Subcutaneous abdominal adipose tissue (tissue), 5 donors: ENCODE measurements at regions not wholly inside any gene's neighbourhood (a gene's known extent, or its start where the extent isn't known, plus 50 kb on each side); places are given as distances from the start of the nearest gene placed in this dataset.

Source experiments
- H3K27ac ChIP-seq: one replicate; pipeline ENCODE4 v1.7.0; 2013; ENCODE audit warnings: low read depth, mild to moderate bottlenecking, inconsistent platforms, low read length, moderate library complexity
- H3K27me3 ChIP-seq, 5 donors: one replicate each; pipeline ENCODE4 v1.7.0; 2013; ENCODE audit warnings: low read length in 5 of 5, inconsistent platforms in 1 of 5; ENCODE audit not compliant: control insufficient read depth in 5 of 5, insufficient read depth in 4 of 5
- H3K36me3 ChIP-seq, 5 donors: one replicate each; pipeline ENCODE4 v1.7.0; 2013; ENCODE audit warnings: low read length in 5 of 5; ENCODE audit not compliant: control insufficient read depth in 5 of 5, insufficient read depth in 5 of 5
- H3K4me1 ChIP-seq, 5 donors: one replicate each; pipeline ENCODE4 v1.7.0; 2013; ENCODE audit warnings: low read length in 5 of 5, mild to moderate bottlenecking in 3 of 5, moderate library complexity in 1 of 5; ENCODE audit not compliant: control insufficient read depth in 5 of 5, insufficient read depth in 5 of 5
- H3K4me3 ChIP-seq, 5 donors: one replicate each; pipeline ENCODE4 v1.7.0; 2013; ENCODE audit warnings: low read length in 5 of 5, low read depth in 1 of 5
- H3K9ac ChIP-seq, 5 donors: one replicate each; pipeline ENCODE4 v1.7.0; 2013; ENCODE audit warnings: low read length in 5 of 5, mild to moderate bottlenecking in 4 of 5, moderate library complexity in 3 of 5
- H3K9me3 ChIP-seq, 5 donors: one replicate each; pipeline ENCODE4 v1.7.0; 2013; ENCODE audit warnings: low read length in 5 of 5; ENCODE audit not compliant: control insufficient read depth in 5 of 5
- donor health status: healthy.
- donor health status: healthy.
- donor health status: healthy.
- donor health status: healthy.
- donor health status: healthy.

GRCh38 chr15:79529157-79529785 lies 97.1 kb downstream of the MINAR1 start:
- H3K9ac ChIP-seq = no peak overlapping the region
- H3K4me3 ChIP-seq = no peak overlapping the region
- peaks cover 6 to 13% (median 8%) of the 10 kb centered on the region in 5 donors for H3K27me3 ChIP-seq
- no peaks in the 10 kb centered on the region for H3K4me1 ChIP-seq
- no peaks in the 10 kb centered on the region for H3K36me3 ChIP-seq
- no peaks in the 10 kb centered on the region for H3K9me3 ChIP-seq
- H3K27ac ChIP-seq = no peak overlapping the region

- Histone ChIP-seq H3K27me3 (peaks cover 0 to 6% (median 2%) of the 10 kb centered on the region in 5 donors), H3K4me1 (no peaks in the 10 kb centered on the region), H3K27ac (no peak overlapping the region), H3K9me3 (no peaks in the 10 kb centered on the region), H3K9ac (no peak overlapping the region), H3K36me3 (no peaks in the 10 kb centered on the region), H3K4me3 (no peak overlapping the region)
Measured at GRCh38 chr15:79535536-79535935, 103.4 kb downstream of the MINAR1 start.

GRCh38 chr15:79538527-79538926 lies 106.4 kb downstream of the MINAR1 start:
- Histone ChIP-seq H3K36me3 (no peaks in the 10 kb centered on the region), H3K4me3 (no peak overlapping the region), H3K4me1 (no peaks in the 10 kb centered on the region), H3K9ac (no peak overlapping the region), H3K27ac (no peak overlapping the region), H3K9me3 (no peaks in the 10 kb centered on the region), H3K27me3 (peaks cover 0 to 4% (median 0%) of the 10 kb centered on the region in 5 donors)

GRCh38 chr15:79539401-79539800 lies 107.3 kb downstream of the MINAR1 start:
- no peak overlapping the region for H3K27ac ChIP-seq
- no peaks in the 10 kb centered on the region for H3K36me3 ChIP-seq
- H3K4me1 ChIP-seq = no peaks in the 10 kb centered on the region
- H3K27me3 ChIP-seq = peaks cover 0 to 4% (median 0%) of the 10 kb centered on the region in 5 donors
- H3K9ac ChIP-seq = no peak overlapping the region
- no peaks in the 10 kb centered on the region for H3K9me3 ChIP-seq
- no peak overlapping the region for H3K4me3 ChIP-seq

- Histone ChIP-seq H3K4me1 (no peaks in the 10 kb centered on the region), H3K27ac (no peak overlapping the region), H3K27me3 (peaks cover 0 to 3% (median 0%) of the 10 kb centered on the region in 5 donors)
Measured at GRCh38 chr15:79540551-79540950, 108.4 kb downstream of the MINAR1 start.

GRCh38 chr15:79541196-79541595 lies 109.1 kb downstream of the MINAR1 start:
- Histone ChIP-seq H3K9me3 (no peaks in the 10 kb centered on the region), H3K4me1 (no peaks in the 10 kb centered on the region)

More at GRCh38 chr15:79540551-79540950, 108.4 kb downstream of the MINAR1 start:
- H3K36me3 ChIP-seq = no peaks in the 10 kb centered on the region
- H3K9ac ChIP-seq = no peak overlapping the region
- no peaks in the 10 kb centered on the region for H3K9me3 ChIP-seq
- H3K4me3 ChIP-seq = no peak overlapping the region

GRCh38 chr15:79543097-79543496 lies 111.0 kb downstream of the MINAR1 start:
- H3K9me3 ChIP-seq = no peaks in the 10 kb centered on the region
- H3K4me1 ChIP-seq = no peaks in the 10 kb centered on the region
- H3K9ac ChIP-seq = no peak overlapping the region
- peaks cover 0 to 3% (median 0%) of the 10 kb centered on the region in 5 donors for H3K27me3 ChIP-seq
- no peak overlapping the region for H3K4me3 ChIP-seq
- no peaks in the 10 kb centered on the region for H3K36me3 ChIP-seq
- H3K27ac ChIP-seq = no peak overlapping the region

More at GRCh38 chr15:79541196-79541595, 109.1 kb downstream of the MINAR1 start:
- Histone ChIP-seq H3K9ac (no peak overlapping the region), H3K27ac (no peak overlapping the region), H3K4me3 (no peak overlapping the region), H3K27me3 (peaks cover 0 to 3% (median 0%) of the 10 kb centered on the region in 5 donors), H3K36me3 (no peaks in the 10 kb centered on the region)

GRCh38 chr15:79549196-79549595 lies 117.1 kb downstream of the MINAR1 start:
- Histone ChIP-seq H3K9ac (no peak overlapping the region), H3K4me3 (no peak overlapping the region), H3K27me3 (peaks cover 0 to 3% (median 0%) of the 10 kb centered on the region in 5 donors), H3K36me3 (no peaks in the 10 kb centered on the region), H3K9me3 (peaks cover 0 to 3% (median 0%) of the 10 kb centered on the region in 5 donors), H3K4me1 (no peaks in the 10 kb centered on the region), H3K27ac (no peak overlapping the region)

- no peaks in the 10 kb centered on the region for H3K36me3 ChIP-seq
- no peak overlapping the region for H3K27ac ChIP-seq
- peaks cover 3 to 11% (median 4%) of the 10 kb centered on the region in 5 donors for H3K27me3 ChIP-seq
- no peaks in the 10 kb centered on the region for H3K9me3 ChIP-seq
- no peak overlapping the region for H3K9ac ChIP-seq
- no peak overlapping the region for H3K4me3 ChIP-seq
- no peaks in the 10 kb centered on the region for H3K4me1 ChIP-seq
Measured at GRCh38 chr15:79560384-79560783, 128.2 kb downstream of the MINAR1 start.

- H3K9me3 ChIP-seq = no peaks in the 10 kb centered on the region
- H3K9ac ChIP-seq = no peak overlapping the region
- no peak overlapping the region for H3K27ac ChIP-seq
- no peaks in the 10 kb centered on the region for H3K36me3 ChIP-seq
- no peak overlapping the region for H3K4me3 ChIP-seq
- peaks cover 3 to 9% (median 4%) of the 10 kb centered on the region in 5 donors for H3K27me3 ChIP-seq
- no peaks in the 10 kb centered on the region for H3K4me1 ChIP-seq
Measured at GRCh38 chr15:79561982-79562381, 129.8 kb downstream of the MINAR1 start.
